Ectodermal cell (in vitro differentiated cells): ENCODE measurements at regions not wholly inside any gene's neighbourhood (a gene's known extent, or its start where the extent isn't known, plus 50 kb on each side); places are given as distances from the start of the nearest gene placed in this dataset.

Experiments used
- H3K27ac ChIP-seq: 2 replicates; pipeline ENCODE4 v1.7.0; 2013; ENCODE audit warnings: mild to moderate bottlenecking, low read depth, low read length; ENCODE audit not compliant: insufficient read depth, poor library complexity, severe bottlenecking
- H3K27me3 ChIP-seq: 2 replicates; pipeline ENCODE4 v1.7.0; 2013; ENCODE audit warnings: mild to moderate bottlenecking, low read length; ENCODE audit not compliant: insufficient read depth, control insufficient read depth, poor library complexity, severe bottlenecking
- H3K36me3 ChIP-seq: one replicate; pipeline ENCODE4 v1.7.0; 2013; ENCODE audit warnings: low read length; ENCODE audit not compliant: control insufficient read depth, insufficient read depth
- H3K4me1 ChIP-seq: one replicate; pipeline ENCODE4 v1.7.0; 2013; ENCODE audit warnings: low read length; ENCODE audit not compliant: control insufficient read depth, insufficient read depth
- H3K4me3 ChIP-seq: 2 replicates; pipeline ENCODE4 v1.7.0; 2013; ENCODE audit warnings: low read depth, low read length, control low read depth; ENCODE audit not compliant: insufficient read depth
- H3K9me3 ChIP-seq: 2 replicates; pipeline ENCODE4 v1.7.0; 2013; ENCODE audit warnings: mild to moderate bottlenecking, low read length, moderate library complexity; ENCODE audit not compliant: control insufficient read depth
- WGBS, 2 experiments: methylation state at CpG; one replicate each; pipeline ENCODE4 v1.1.7; 2013; ENCODE audit warnings: missing lambda C conversion rate in 2 of 2; 5-methylcytosine and 5-hydroxymethylcytosine counted together

DNA sequence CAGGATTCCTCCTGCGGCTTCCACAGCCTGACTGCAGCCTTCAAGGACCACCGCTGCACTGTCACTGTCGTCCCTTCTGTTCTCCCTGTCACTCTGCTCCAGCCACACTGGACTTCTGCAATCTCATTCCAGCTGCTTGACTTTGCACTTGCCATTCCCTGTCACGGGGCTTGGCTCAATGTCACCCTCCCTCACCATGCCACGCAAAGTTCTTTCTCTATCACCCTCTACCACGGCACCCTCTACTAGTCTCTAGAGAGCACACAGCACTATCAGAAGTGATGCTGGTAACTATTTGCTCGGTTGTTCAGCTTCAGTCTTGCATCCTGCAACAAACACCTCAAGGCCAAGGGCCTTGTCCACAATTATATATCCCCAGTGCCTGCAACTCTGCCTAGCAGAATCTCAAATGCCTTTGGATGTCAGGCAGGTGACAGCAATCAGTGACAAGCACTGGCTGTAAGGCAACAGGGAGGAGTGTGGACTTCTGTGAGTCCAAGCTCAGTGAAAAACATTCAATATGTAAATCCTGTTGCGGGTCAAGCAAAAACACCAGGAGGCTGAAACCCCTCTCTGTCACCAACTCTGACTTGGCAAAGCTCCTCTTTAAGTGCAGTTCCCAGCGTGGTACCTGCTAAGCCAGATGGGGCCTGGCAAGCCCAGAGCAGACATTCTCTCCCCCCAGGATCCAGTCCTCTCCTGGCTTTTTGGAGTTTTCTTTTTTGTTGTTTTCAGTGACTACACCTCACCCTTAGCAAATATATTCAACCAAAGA, 259.9 kb downstream of the FGFR2 start:
- Histone ChIP-seq H3K9me3 (no peaks in the 10 kb centered on the region), H3K4me1 (peaks cover 53% of the 10 kb centered on the region), H3K27me3 (no peaks in the 10 kb centered on the region), H3K4me3 (no peak overlapping the region), H3K27ac (no peak overlapping the region), H3K36me3 (no peaks in the 10 kb centered on the region)
- WGBS, 2 experiments = 72 to 74% methylated on average over 9 of the region's 9 CpGs

- Histone ChIP-seq H3K27ac (peak overlapping the region; percentile 91), H3K27me3 (no peaks in the 10 kb centered on the region), H3K4me1 (peaks cover 53% of the 10 kb centered on the region), H3K9me3 (no peaks in the 10 kb centered on the region), H3K4me3 (no peak overlapping the region), H3K36me3 (no peaks in the 10 kb centered on the region)
- 76 to 81% methylated on average over 5 of the region's 5 CpGs for WGBS, 2 experiments
Observed at GRCh38 chr10:121339114-121339513, 259.1 kb downstream of the FGFR2 start.

DNA sequence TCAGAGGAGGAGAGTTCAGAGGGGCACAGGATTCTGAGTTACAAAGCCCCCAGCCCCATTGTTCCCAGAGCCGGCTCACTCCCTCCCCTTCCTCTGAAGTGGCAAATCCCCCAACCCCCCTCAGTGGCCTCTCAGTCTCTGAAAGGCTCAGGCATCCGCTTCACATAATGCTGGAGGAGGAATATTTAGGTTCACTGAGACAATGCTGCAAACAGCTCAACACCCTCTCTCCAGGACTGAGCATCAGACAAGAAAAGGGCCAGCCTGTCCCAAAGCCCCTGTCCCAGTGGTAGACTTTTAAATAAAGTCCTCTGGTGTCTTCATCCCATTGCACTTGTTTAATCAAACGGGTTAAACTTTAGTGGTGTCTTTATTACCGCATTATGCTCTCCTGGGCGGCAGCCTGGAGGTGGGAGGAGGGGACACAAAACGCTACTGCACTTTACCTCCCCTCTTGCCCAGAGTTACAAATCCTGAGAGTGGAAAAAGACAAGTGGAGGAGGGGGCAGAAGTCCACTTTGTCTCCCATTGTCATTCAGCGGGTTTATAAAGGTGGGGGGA, 257.9 kb downstream of the FGFR2 start:
- Histone ChIP-seq H3K4me1 (peaks cover 53% of the 10 kb centered on the region), H3K36me3 (no peaks in the 10 kb centered on the region), H3K27ac (peak overlapping the region; percentile 91), H3K27me3 (no peaks in the 10 kb centered on the region), H3K4me3 (no peak overlapping the region), H3K9me3 (no peaks in the 10 kb centered on the region)
- 1 to 3% methylated on average over 5 to 7 of the region's 7 CpGs for WGBS, 2 experiments

DNA sequence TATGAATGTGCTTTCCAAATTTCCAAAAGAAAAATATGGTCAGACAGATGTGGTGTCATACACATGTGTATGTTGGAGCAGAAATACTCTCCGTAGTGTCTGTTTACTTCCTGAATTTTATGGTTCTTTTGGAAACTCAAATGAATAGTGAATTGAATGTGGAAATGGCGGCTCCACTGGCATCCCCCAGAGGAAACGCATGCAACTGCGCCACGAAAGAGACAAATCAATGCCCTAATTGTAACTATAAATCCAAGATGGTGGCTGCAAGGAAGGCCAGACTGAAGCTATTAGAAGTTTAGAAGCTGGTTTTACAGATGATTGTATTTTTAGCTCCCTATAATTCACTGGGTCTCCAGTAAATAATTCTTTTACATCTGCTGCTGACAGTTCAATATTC, 246.7 kb downstream of the FGFR2 start:
- Histone ChIP-seq H3K27me3 (no peaks in the 10 kb centered on the region), H3K4me1 (no peaks in the 10 kb centered on the region), H3K4me3 (no peak overlapping the region), H3K27ac (no peak overlapping the region), H3K9me3 (no peaks in the 10 kb centered on the region), H3K36me3 (no peaks in the 10 kb centered on the region)
- WGBS, 2 experiments = 90 to 95% methylated on average over 5 of the region's 5 CpGs

DNA sequence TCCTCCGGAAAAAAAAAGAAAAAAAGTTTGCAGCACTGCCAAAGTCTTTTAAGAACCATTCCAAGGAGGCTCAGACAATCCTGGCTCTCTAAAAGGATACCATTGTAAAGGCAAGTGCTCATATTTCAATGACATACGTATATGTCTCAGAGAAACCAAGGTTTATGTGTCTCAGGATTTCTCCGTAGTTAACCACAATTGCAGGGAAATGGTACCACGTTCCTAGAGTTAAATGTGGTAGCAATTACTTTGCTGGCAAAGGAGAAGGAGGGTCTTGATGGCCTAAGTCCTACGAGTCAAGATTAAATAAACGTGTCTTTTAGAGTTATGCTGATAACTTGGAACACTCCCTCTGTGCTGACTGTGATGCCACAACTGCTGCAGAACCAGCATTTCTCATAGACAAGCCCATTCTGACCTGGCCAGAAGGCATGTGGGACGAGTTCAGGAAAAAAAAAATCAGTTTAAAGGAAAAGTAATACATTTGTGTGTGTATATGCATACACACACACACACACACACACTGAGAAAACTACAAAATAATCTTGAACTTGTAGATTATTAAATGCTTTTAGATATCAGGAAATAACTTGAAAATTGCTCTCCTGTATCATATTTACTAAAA, 245.9 kb downstream of the FGFR2 start:
- no peaks in the 10 kb centered on the region for H3K36me3 ChIP-seq
- H3K9me3 ChIP-seq = no peaks in the 10 kb centered on the region
- no peak overlapping the region for H3K4me3 ChIP-seq
- no peaks in the 10 kb centered on the region for H3K4me1 ChIP-seq
- no peak overlapping the region for H3K27ac ChIP-seq
- no peaks in the 10 kb centered on the region for H3K27me3 ChIP-seq
- WGBS, 2 experiments = 93 to 94% methylated on average over 6 to 7 of the region's 7 CpGs

DNA sequence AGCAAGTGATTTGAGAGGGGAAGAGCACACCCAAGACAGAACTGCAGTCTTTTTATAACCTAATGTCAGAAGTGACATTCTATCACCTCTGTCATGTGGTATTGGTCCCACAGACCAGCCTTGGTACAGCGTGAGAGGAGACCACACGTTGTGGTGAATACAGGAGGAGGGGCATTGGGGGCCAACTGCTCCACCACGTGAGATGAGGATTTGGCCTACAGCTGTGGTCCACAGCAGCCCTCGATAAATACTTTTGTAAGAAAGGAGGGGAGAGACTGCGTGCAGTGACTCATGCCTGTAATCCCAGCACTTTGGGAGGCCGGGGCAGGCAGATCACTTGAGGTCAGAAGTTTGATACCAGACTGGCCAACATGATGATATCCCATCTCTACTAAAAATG, 243.1 kb downstream of the FGFR2 start:
- H3K27ac ChIP-seq = no peak overlapping the region

DNA sequence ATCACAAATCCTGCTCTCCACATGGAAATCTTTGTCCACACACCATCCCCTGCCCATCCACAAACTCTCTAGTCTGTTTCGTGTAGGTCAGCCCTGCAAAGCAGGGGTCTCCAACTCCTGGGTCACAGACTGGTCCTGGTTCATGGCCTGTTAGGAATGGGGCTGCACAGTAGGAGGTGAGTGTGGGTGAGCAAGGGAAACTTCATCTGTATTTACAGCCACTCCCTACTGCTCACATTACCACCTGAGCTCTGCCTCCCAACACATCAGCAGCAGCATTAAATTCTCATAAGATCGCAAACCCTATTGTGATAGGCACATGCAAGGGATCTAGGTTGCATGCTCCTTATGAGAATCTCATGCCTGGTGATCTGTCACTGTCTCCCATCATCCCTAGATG, 242.1 kb downstream of the FGFR2 start:
- H3K36me3 ChIP-seq = no peaks in the 10 kb centered on the region
- 89 to 99% methylated on average over 2 of the region's 2 CpGs for WGBS, 2 experiments
- no peaks in the 10 kb centered on the region for H3K27me3 ChIP-seq
- H3K4me3 ChIP-seq = no peak overlapping the region
- no peak overlapping the region for H3K27ac ChIP-seq
- H3K9me3 ChIP-seq = no peaks in the 10 kb centered on the region
- no peaks in the 10 kb centered on the region for H3K4me1 ChIP-seq

More for the DNA sequence above, 243.1 kb downstream of the FGFR2 start:
- no peak overlapping the region for H3K4me3 ChIP-seq
- no peaks in the 10 kb centered on the region for H3K9me3 ChIP-seq
- no peaks in the 10 kb centered on the region for H3K27me3 ChIP-seq
- 89 to 94% methylated on average over 6 of the region's 6 CpGs for WGBS, 2 experiments
- no peaks in the 10 kb centered on the region for H3K4me1 ChIP-seq
- no peaks in the 10 kb centered on the region for H3K36me3 ChIP-seq

DNA sequence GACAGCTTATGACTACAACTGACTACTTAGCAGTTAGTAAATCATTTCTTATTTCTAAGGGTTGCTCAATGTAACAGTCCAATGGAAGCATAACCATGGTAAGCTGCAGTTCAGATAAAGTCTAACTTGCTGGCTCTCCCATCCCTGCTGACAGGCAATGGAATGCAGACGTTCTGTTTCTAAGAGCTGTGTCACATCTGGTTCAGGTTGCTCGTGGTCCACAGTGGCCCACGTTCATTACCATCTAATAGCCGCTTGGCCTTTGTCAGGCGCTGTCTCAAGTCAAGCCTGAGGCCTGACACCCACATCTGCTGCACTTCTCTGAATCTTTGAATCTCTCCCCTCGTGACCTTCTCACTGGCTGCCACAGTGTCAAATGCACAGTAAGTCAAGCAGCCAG, 240.8 kb downstream of the FGFR2 start:
- Histone ChIP-seq H3K27ac (no peak overlapping the region), H3K9me3 (no peaks in the 10 kb centered on the region), H3K27me3 (no peaks in the 10 kb centered on the region), H3K36me3 (no peaks in the 10 kb centered on the region), H3K4me3 (no peak overlapping the region), H3K4me1 (no peaks in the 10 kb centered on the region)
- WGBS, 2 experiments = 83 to 87% methylated on average over 6 of the region's 6 CpGs

DNA sequence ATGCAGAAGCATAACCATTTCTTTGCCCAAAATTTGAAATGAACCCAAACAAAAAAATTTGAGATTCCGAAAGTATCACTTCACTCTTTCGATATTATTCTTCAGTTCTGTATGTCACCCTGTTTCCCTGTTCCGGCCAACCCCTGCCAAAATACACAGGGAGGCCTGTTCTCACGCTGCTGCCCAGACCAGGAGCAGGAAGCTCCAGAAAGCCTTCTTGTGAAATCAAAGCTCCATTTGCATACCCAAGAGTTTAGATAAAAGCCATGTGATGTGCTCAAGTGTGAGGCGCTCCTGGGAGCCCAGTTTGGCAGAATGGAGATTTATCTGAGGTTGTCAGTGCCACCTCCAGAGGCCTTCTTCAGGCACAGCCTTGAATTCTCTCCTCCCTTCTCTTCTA, 236.2 kb downstream of the FGFR2 start:
- WGBS, 2 experiments = 88 to 89% methylated on average over 5 of the region's 5 CpGs
- Histone ChIP-seq H3K27ac (no peak overlapping the region), H3K4me3 (no peak overlapping the region), H3K36me3 (no peaks in the 10 kb centered on the region), H3K4me1 (no peaks in the 10 kb centered on the region), H3K27me3 (no peaks in the 10 kb centered on the region), H3K9me3 (no peaks in the 10 kb centered on the region)

DNA sequence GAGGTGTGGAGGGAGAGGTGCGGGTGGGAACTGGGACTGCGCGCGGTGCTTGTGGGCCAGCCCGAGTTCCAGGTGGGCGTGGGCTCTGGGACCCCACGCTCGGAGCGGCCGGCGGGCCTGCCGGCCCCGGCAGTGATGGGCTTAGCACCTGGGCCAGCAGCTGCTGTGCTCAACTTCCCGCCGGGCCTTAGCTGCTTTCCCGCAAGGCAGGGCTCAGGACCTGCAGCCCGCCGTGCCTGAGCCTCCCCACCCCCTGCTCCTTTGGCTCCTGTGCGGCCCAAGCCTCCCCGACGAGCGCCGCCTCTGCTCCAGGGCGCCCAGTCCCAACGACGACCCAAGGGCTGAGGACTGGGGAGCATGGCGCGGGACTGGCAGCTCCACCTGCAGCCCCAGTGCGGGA, 232.7 kb downstream of the FGFR2 start:
- peaks cover 12% of the 10 kb centered on the region for H3K4me1 ChIP-seq
- no peak overlapping the region for H3K27ac ChIP-seq
- WGBS, 2 experiments = 96% methylated on average over 29 of the region's 29 CpGs
- H3K27me3 ChIP-seq = no peaks in the 10 kb centered on the region
- no peaks in the 10 kb centered on the region for H3K9me3 ChIP-seq
- no peak overlapping the region for H3K4me3 ChIP-seq
- H3K36me3 ChIP-seq = no peaks in the 10 kb centered on the region
